Stimulated activated CD4-positive, alpha-beta T cell treated with anti-CD3 and anti-CD28 coated beads, Interleukin-15, amount 100 ng/mL, for 48 hours (primary cell): ENCODE measurements at regions not wholly inside any gene's neighbourhood (a gene's known extent, or its start where the extent isn't known, plus 50 kb on each side); places are given as distances from the start of the nearest gene placed in this dataset.
"Not testable (repeated sequence)": the region's sequence is repeated elsewhere in the genome, so short reads cannot be mapped to it uniquely, and the experiment has no call there.

ENCODE experiments used
- DNase-seq, 2 donors: peaks; one replicate each; pipeline ENCODE4 v3.0.0-alpha.2; 2020; ENCODE audit warnings: low read depth in 2 of 2

GRCh38 chr11:11220786-11221185 lies 132.3 kb downstream of the CSNK2A3 start:
- no peak for DNase-seq

GRCh38 chr11:11218629-11218986 lies 134.4 kb downstream of the CSNK2A3 start:
- DNase-seq: no peak

GRCh38 chr11:11217929-11218628 lies 135.0 kb downstream of the CSNK2A3 start:
- no peak for DNase-seq

- no peak for DNase-seq
These were observed 135.6 kb downstream of the CSNK2A3 start for GRCh38 chr11:11217289-11217928.

GRCh38 chr11:11215944-11216343 lies 137.1 kb downstream of the CSNK2A3 start:
- no peak for DNase-seq

GRCh38 chr11:11215058-11215815 lies 137.8 kb downstream of the CSNK2A3 start:
- no peak for DNase-seq

- DNase-seq: no peak
These were observed 139.9 kb downstream of the CSNK2A3 start for GRCh38 chr11:11213117-11213516.

- no peak for DNase-seq
These were observed 141.2 kb downstream of the CSNK2A3 start for GRCh38 chr11:11211888-11212287.

- no peak for DNase-seq
These were observed 141.9 kb downstream of the CSNK2A3 start for GRCh38 chr11:11211186-11211585.

- DNase-seq: no peak
These were observed 142.6 kb downstream of the CSNK2A3 start for GRCh38 chr11:11210446-11210845.

- no peak for DNase-seq
These were observed 143.1 kb downstream of the CSNK2A3 start for GRCh38 chr11:11209967-11210366.

GRCh38 chr11:11208994-11209393 lies 144.1 kb downstream of the CSNK2A3 start:
- no peak for DNase-seq

GRCh38 chr11:11207428-11207827 lies 145.6 kb downstream of the CSNK2A3 start:
- no peak for DNase-seq

- no peak for DNase-seq
These were observed 146.6 kb downstream of the CSNK2A3 start for GRCh38 chr11:11206484-11206883.

- DNase-seq: no peak
These were observed 150.2 kb downstream of the CSNK2A3 start for GRCh38 chr11:11202885-11203284.

GRCh38 chr11:11201302-11201701 lies 151.7 kb downstream of the CSNK2A3 start:
- DNase-seq: not testable (repeated sequence)

- no peak for DNase-seq
These were observed 160.5 kb downstream of the CSNK2A3 start for GRCh38 chr11:11192541-11192940.

GRCh38 chr11:11189506-11189905 lies 163.5 kb downstream of the CSNK2A3 start:
- DNase-seq: no peak

GRCh38 chr11:11186249-11186648 lies 166.8 kb downstream of the CSNK2A3 start:
- DNase-seq: no peak

- DNase-seq: no peak
These were observed 170.8 kb downstream of the CSNK2A3 start for GRCh38 chr11:11182261-11182660.

GRCh38 chr11:11178671-11179638 lies 174.1 kb downstream of the CSNK2A3 start:
- no peak for DNase-seq
